HL-60 (cell line): ENCODE measurements at regions not wholly inside any gene's neighbourhood (a gene's known extent, or its start where the extent isn't known, plus 50 kb on each side); places are given as distances from the start of the nearest gene placed in this dataset.

Source experiments
- POLR2AphosphoS5 ChIP-seq: IDR thresholded peaks from 2 replicates; pipeline ENCODE4 v1.6.1; 2012; ENCODE audit warnings: low read depth
- TF ChIP-seq, protein P1 (sequence below): IDR thresholded peaks from one replicate; pipeline ENCODE4 v1.5.1; 2011; ENCODE audit warnings: low read length, control low read depth, inconsistent platforms; ENCODE audit not compliant: insufficient read depth

GRCh38 chr2:176813621-176814049, 399.0 kb upstream of the HNRNPA3 start:
- TF ChIP-seq, protein P1, sequence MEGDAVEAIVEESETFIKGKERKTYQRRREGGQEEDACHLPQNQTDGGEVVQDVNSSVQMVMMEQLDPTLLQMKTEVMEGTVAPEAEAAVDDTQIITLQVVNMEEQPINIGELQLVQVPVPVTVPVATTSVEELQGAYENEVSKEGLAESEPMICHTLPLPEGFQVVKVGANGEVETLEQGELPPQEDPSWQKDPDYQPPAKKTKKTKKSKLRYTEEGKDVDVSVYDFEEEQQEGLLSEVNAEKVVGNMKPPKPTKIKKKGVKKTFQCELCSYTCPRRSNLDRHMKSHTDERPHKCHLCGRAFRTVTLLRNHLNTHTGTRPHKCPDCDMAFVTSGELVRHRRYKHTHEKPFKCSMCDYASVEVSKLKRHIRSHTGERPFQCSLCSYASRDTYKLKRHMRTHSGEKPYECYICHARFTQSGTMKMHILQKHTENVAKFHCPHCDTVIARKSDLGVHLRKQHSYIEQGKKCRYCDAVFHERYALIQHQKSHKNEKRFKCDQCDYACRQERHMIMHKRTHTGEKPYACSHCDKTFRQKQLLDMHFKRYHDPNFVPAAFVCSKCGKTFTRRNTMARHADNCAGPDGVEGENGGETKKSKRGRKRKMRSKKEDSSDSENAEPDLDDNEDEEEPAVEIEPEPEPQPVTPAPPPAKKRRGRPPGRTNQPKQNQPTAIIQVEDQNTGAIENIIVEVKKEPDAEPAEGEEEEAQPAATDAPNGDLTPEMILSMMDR, result no peak
- no peak for TF ChIP-seq POLR2AphosphoS5
